ENCODE measurements at regions not wholly inside any gene's neighbourhood (a gene's known extent, or its start where the extent isn't known, plus 50 kb on each side); places are given as distances from the start of the nearest gene placed in this dataset.

- no peak overlapping the region for H3K4me3 ChIP-seq (ENCODE audit: control insufficient read depth in 2 of 3, extremely low read depth in 1 of 3, insufficient read depth in 2 of 3, low read depth in 1 of 3, low read length in 3 of 3)
- H3K27ac ChIP-seq (ENCODE audit: control insufficient read depth, insufficient read depth, low read length) = no peak overlapping the region
- H3K27me3 ChIP-seq (ENCODE audit: control insufficient read depth, extremely low read depth, insufficient read depth, low read length) = no peaks in the 10 kb centered on the region
- no peak overlapping the region for H2AFZ ChIP-seq (ENCODE audit: control insufficient read depth, low read length)
- no peak overlapping the region for H3K9ac ChIP-seq (ENCODE audit: control insufficient read depth, extremely low read depth, insufficient read depth, low read length)
- no peak for TF ChIP-seq EZH2 (IDR thresholded peaks at IDR 0.05; ENCODE audit: low read length)
- no peak for TF ChIP-seq CTCF (optimal IDR thresholded peaks at IDR 0.05 in 1 of 3, IDR thresholded peaks at IDR 0.05 in 1 of 3, conservative IDR thresholded peaks at IDR 0.05 in 1 of 3; ENCODE audit: extremely low read depth in 1 of 3, insufficient read depth in 2 of 3, low read length in 3 of 3)
- no peaks in the 10 kb centered on the region for H3K79me2 ChIP-seq (ENCODE audit: control insufficient read depth, insufficient read depth, low read length)
- FAIRE-seq (no peak), DNase-seq (ENCODE audit: low read depth, low spot score) (no peak)
- dilution Hi-C loops (cut with MboI; ENCODE audit: extremely low pct_ligation_motif_present, low sequenced_read_pairs) = no loop called here
- no peaks in the 10 kb centered on the region for H4K20me1 ChIP-seq (ENCODE audit: control insufficient read depth, extremely low read depth, insufficient read depth, low read length)
- H3K9me1 ChIP-seq (ENCODE audit: control insufficient read depth, extremely low read depth, insufficient read depth, low read length) = no peaks in the 10 kb centered on the region
- no peaks in the 10 kb centered on the region for H3K36me3 ChIP-seq (ENCODE audit: control insufficient read depth in 2 of 2, extremely low read depth in 1 of 2, insufficient read depth in 2 of 2, low read length in 2 of 2)
- H3K4me1 ChIP-seq (ENCODE audit: control insufficient read depth, extremely low read depth, insufficient read depth, low read length) = no peaks in the 10 kb centered on the region
- no peak overlapping the region for H3K4me2 ChIP-seq (ENCODE audit: control insufficient read depth, extremely low read depth, insufficient read depth, low read depth, low read length)
- no peaks in the 10 kb centered on the region for H3K9me3 ChIP-seq (ENCODE audit: control insufficient read depth, low read depth, low read length)
These were observed 230.8 kb upstream of the LINC00305 start for GRCh38 chr18:64379662-64380061.

GRCh38 chr18:64377446-64377845 is 228.6 kb upstream of the LINC00305 start:
- H3K9me3 ChIP-seq (ENCODE audit: control insufficient read depth, low read depth, low read length) = no peaks in the 10 kb centered on the region
- no peaks in the 10 kb centered on the region for H3K27me3 ChIP-seq (ENCODE audit: control insufficient read depth, extremely low read depth, insufficient read depth, low read length)
- H3K9ac ChIP-seq (ENCODE audit: control insufficient read depth, extremely low read depth, insufficient read depth, low read length) = no peak overlapping the region
- DNase-seq (ENCODE audit: low read depth, low spot score) (no peak), FAIRE-seq (no peak)
- TF ChIP-seq EZH2 (IDR thresholded peaks at IDR 0.05; ENCODE audit: low read length) (no peak), CTCF (optimal IDR thresholded peaks at IDR 0.05 in 1 of 3, IDR thresholded peaks at IDR 0.05 in 1 of 3, conservative IDR thresholded peaks at IDR 0.05 in 1 of 3; ENCODE audit: extremely low read depth in 1 of 3, insufficient read depth in 2 of 3, low read length in 3 of 3) (no peak)
- H3K27ac ChIP-seq (ENCODE audit: control insufficient read depth, insufficient read depth, low read length) = no peak overlapping the region
- H2AFZ ChIP-seq (ENCODE audit: control insufficient read depth, low read length) = no peak overlapping the region
- H3K9me1 ChIP-seq (ENCODE audit: control insufficient read depth, extremely low read depth, insufficient read depth, low read length) = no peaks in the 10 kb centered on the region
- dilution Hi-C loops (cut with MboI; ENCODE audit: extremely low pct_ligation_motif_present, low sequenced_read_pairs) = no loop called here
- H3K4me2 ChIP-seq (ENCODE audit: control insufficient read depth, extremely low read depth, insufficient read depth, low read depth, low read length) = no peak overlapping the region
- no peaks in the 10 kb centered on the region for H4K20me1 ChIP-seq (ENCODE audit: control insufficient read depth, extremely low read depth, insufficient read depth, low read length)
- H3K79me2 ChIP-seq (ENCODE audit: control insufficient read depth, insufficient read depth, low read length) = no peaks in the 10 kb centered on the region
- H3K4me3 ChIP-seq (ENCODE audit: control insufficient read depth in 2 of 3, extremely low read depth in 1 of 3, insufficient read depth in 2 of 3, low read depth in 1 of 3, low read length in 3 of 3) = no peak overlapping the region
- H3K4me1 ChIP-seq (ENCODE audit: control insufficient read depth, extremely low read depth, insufficient read depth, low read length) = no peaks in the 10 kb centered on the region
- H3K36me3 ChIP-seq (ENCODE audit: control insufficient read depth in 2 of 2, extremely low read depth in 1 of 2, insufficient read depth in 2 of 2, low read length in 2 of 2) = no peaks in the 10 kb centered on the region

All from keratinocyte (primary cell).